ENCODE measurements at regions not wholly inside any gene's neighbourhood (a gene's known extent, or its start where the extent isn't known, plus 50 kb on each side); places are given as distances from the start of the nearest gene placed in this dataset.

- Histone ChIP-seq H3K36me3 (no peaks in the 10 kb centered on the region), H3K27me3 (no peaks in the 10 kb centered on the region), H3K9me3 (peaks cover 0 to 4% (median 4%) of the 10 kb centered on the region in 4 donors), H3K4me3 (no peak overlapping the region), H3K4me1 (no peaks in the 10 kb centered on the region), H3K27ac (no peak overlapping the region)
- TF ChIP-seq POLR2AphosphoS5 (IDR thresholded peaks at IDR 0.05) (no peak), POLR2A (IDR thresholded peaks at IDR 0.05) (no peak), EP300 (IDR thresholded peaks at IDR 0.05) (no peak), CTCF (IDR thresholded peaks at IDR 0.05) (no peak)
- DNase-seq, result no peak
- intact Hi-C loops (cut with DNase I; ENCODE audit: low total_unique reads), result no loop called here
- 50 to 97% (median 86%) methylated on average over 1 of the region's 1 CpG for WGBS, 5 donors
These were observed 90.1 kb upstream of the GAP43 start for GRCh38 chr3:115533218-115533617.

DNA sequence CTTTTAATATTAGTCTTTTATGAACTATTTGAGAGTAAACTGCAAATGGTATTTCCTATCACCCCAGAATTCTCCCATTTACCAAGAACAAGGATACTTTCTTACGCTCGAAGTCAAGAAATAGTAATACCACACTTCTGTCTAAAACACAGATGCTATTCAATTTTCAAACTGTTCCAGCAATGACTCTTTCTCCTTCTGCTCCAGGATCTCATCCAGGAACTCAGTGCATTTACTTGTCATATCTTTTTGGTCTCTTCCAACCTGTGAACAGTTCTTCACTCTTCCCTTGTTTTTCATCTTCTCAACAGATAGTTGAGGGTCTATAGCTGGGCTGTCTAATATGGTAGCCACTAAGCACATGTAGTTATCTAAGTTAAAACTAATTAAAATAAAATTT lies 87.1 kb upstream of the GAP43 start:
- no peak for TF ChIP-seq CTCF (IDR thresholded peaks at IDR 0.05)
- no peak for TF ChIP-seq EP300 (IDR thresholded peaks at IDR 0.05)
- no peak for TF ChIP-seq POLR2A (IDR thresholded peaks at IDR 0.05)
- no peak for TF ChIP-seq POLR2AphosphoS5 (IDR thresholded peaks at IDR 0.05)
- no peak for DNase-seq
- no peaks in the 10 kb centered on the region for H3K27me3 ChIP-seq
- H3K36me3 ChIP-seq, result no peaks in the 10 kb centered on the region
- peaks cover 0 to 3% (median under 1%) of the 10 kb centered on the region in 4 donors for H3K9me3 ChIP-seq
- no peak overlapping the region for H3K4me3 ChIP-seq
- H3K27ac ChIP-seq, result no peak overlapping the region
- 96 to 98% (median 97%) methylated on average over 2 of the region's 2 CpGs for WGBS, 5 donors
- H3K4me1 ChIP-seq, result no peaks in the 10 kb centered on the region
- intact Hi-C loops (cut with DNase I; ENCODE audit: low total_unique reads), result no loop called here

DNA sequence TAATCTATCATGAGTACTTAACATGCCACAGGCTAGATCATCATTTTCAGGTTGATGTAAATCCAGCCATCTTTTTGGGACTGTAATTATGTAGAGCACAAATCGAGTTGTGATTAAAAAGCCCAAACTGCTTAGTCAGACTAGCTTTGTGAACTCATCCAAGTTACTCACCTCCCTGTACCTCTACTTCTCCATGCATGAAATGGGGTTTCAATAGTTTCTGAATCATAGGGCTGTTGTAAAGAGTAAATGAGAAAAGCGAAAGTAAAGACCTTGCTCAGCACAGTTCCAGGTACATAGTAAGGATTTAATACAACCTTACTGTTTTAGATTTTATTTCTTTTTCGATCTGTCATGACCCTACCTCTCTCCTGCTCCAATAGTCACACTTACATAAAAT lies 85.6 kb upstream of the GAP43 start:
- H3K36me3 ChIP-seq, result no peaks in the 10 kb centered on the region
- TF ChIP-seq POLR2AphosphoS5 (IDR thresholded peaks at IDR 0.05), result no peak
- no peak for TF ChIP-seq EP300 (IDR thresholded peaks at IDR 0.05)
- no peak for TF ChIP-seq CTCF (IDR thresholded peaks at IDR 0.05)
- no peak for TF ChIP-seq POLR2A (IDR thresholded peaks at IDR 0.05)
- H3K4me3 ChIP-seq, result no peak overlapping the region
- no peaks in the 10 kb centered on the region for H3K27me3 ChIP-seq
- WGBS, 5 donors, result 71 to 87% (median 83%) methylated on average over 3 of the region's 3 CpGs
- no peaks in the 10 kb centered on the region for H3K9me3 ChIP-seq
- no peak overlapping the region for H3K27ac ChIP-seq
- H3K4me1 ChIP-seq, result no peaks in the 10 kb centered on the region
- no peak for DNase-seq
- intact Hi-C loops (cut with DNase I; ENCODE audit: low total_unique reads), result no loop called here

DNA sequence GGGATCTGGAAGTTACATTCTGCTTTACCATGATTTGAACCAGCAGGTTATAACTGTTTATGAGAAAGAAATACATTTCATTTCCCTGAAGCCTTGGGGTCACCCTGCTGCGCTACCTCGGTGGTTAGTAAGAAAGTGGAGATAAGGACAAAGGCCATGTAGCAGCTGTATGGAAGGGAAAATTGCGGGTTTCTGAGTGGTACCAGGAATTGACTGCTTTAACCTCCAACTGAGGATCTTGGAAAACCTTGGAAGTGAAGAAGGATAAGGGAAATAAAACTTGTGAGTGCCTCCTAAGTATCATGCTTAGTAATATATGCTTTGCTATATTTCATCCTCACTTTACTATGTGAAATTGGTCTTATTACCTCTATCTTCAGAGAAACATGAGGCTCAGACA lies 76.1 kb upstream of the GAP43 start:
- WGBS, 5 donors, result 75 to 85% (median 78%) methylated on average over 3 of the region's 3 CpGs
- TF ChIP-seq POLR2AphosphoS5 (IDR thresholded peaks at IDR 0.05) (no peak), POLR2A (IDR thresholded peaks at IDR 0.05) (no peak), EP300 (IDR thresholded peaks at IDR 0.05) (no peak), CTCF (IDR thresholded peaks at IDR 0.05) (no peak)
- no peak for DNase-seq
- intact Hi-C loops (cut with DNase I; ENCODE audit: low total_unique reads), result no loop called here
- no peak overlapping the region for H3K27ac ChIP-seq
- H3K9me3 ChIP-seq, result no peaks in the 10 kb centered on the region
- no peaks in the 10 kb centered on the region for H3K36me3 ChIP-seq
- H3K27me3 ChIP-seq, result no peaks in the 10 kb centered on the region
- no peak overlapping the region for H3K4me3 ChIP-seq
- H3K4me1 ChIP-seq, result no peaks in the 10 kb centered on the region

Measured in stomach (tissue), 8 donors.